NT2/D1 (cell line): ENCODE measurements at regions not wholly inside any gene's neighbourhood (a gene's known extent, or its start where the extent isn't known, plus 50 kb on each side); places are given as distances from the start of the nearest gene placed in this dataset.

Source experiments
- SUZ12 ChIP-seq: IDR thresholded peaks from 2 replicates; pipeline ENCODE4 v1.6.1; 2011; ENCODE audit not compliant: insufficient read length, insufficient read depth; ENCODE audit errors: extremely low read depth
- YY1 ChIP-seq: IDR thresholded peaks from 2 replicates; pipeline ENCODE4 v1.6.1; 2011; ENCODE audit not compliant: insufficient read length, insufficient read depth

DNA sequence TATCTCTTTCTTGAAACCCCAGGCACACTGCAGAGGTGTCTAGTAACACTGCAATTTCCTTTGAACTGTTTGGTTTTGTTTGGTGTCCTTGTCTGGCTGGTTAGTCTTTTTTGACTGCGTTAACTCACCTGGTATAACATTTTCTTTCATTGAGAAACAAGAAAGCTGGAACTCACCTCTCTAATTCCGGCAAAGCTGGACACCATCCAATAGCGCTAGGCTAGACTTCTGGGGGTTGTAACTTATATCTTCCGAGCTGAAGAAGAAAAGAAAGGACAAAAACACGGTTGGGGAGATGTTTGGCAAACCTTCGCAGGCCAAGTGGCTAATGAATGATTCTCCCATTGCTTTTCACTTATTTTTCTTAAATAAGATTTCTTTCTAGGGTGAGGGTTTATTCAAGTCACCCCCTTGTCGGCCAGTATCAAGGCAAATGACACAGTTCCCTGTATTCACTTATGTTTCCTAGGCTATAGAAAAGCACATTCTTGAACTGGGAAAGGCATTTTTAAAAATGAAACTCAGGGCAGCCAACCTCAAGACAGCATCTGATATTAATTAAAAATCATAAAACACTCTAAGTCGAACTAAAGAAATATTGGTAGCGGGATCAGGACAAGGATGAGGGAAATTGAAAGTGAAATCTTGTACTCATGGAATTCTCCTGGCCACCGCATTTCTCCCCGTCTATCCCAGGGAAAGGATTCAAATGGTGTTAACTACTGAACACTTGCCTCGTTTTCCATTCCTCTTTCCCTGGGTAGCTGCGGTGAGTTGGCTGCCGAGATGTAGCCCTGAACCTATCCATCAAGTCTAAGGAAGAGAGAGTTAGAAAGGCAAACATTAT lies 95.9 kb upstream of the ZFHX3 start:
- no peak for TF ChIP-seq SUZ12
- no peak for TF ChIP-seq YY1
